NB4 (cell line): ENCODE measurements at regions not wholly inside any gene's neighbourhood (a gene's known extent, or its start where the extent isn't known, plus 50 kb on each side); places are given as distances from the start of the nearest gene placed in this dataset.

Experiments
- CTCF ChIP-seq: IDR thresholded peaks from one replicate; pipeline ENCODE4 v1.5.1; 2012; ENCODE audit warnings: low read depth, low read length
- MAX ChIP-seq: IDR thresholded peaks from 2 replicates; pipeline ENCODE4 v1.6.1; 2011; ENCODE audit warnings: low read depth, low read length
- MYC ChIP-seq: IDR thresholded peaks from 2 replicates; pipeline ENCODE4 v1.6.1; 2011; ENCODE audit warnings: low read depth, low read length
- POLR2A ChIP-seq: IDR thresholded peaks from 2 replicates; pipeline ENCODE4 v1.6.1; 2011; ENCODE audit warnings: mild to moderate bottlenecking; ENCODE audit not compliant: insufficient read length; ENCODE audit errors: extremely low read depth

GRCh38 chr5:71794061-71794695, 75.1 kb downstream of the CARTPT start:
- TF ChIP-seq CTCF (no peak), MAX (no peak), POLR2A (no peak), MYC (no peak)
